ENCODE measurements at regions not wholly inside any gene's neighbourhood (a gene's known extent, or its start where the extent isn't known, plus 50 kb on each side); places are given as distances from the start of the nearest gene placed in this dataset.

- Mint-ChIP-seq H3K36me3 (no peaks in the 10 kb centered on the region), H3K27me3 (no peaks in the 10 kb centered on the region), H3K4me1 (ENCODE audit: low read depth) (peaks cover 48% of the 10 kb centered on the region), H3K9me3 (ENCODE audit: low read depth) (no peaks in the 10 kb centered on the region), H3K27ac (no peak overlapping the region), H3K4me3 (no peak overlapping the region)
Measured at GRCh38 chr22:42330170-42330569, 59.7 kb upstream of the TCF20 start.

GRCh38 chr22:42329504-42329903, 59.1 kb upstream of the TCF20 start:
- Mint-ChIP-seq H3K4me1 (ENCODE audit: low read depth) (peaks cover 52% of the 10 kb centered on the region), H3K27ac (no peak overlapping the region), H3K4me3 (no peak overlapping the region), H3K36me3 (no peaks in the 10 kb centered on the region), H3K9me3 (ENCODE audit: low read depth) (no peaks in the 10 kb centered on the region), H3K27me3 (no peaks in the 10 kb centered on the region)

GRCh38 chr22:42328784-42329145, 58.3 kb upstream of the TCF20 start:
- H3K27ac Mint-ChIP-seq: no peak overlapping the region
- H3K9me3 Mint-ChIP-seq (ENCODE audit: low read depth): no peaks in the 10 kb centered on the region
- H3K4me3 Mint-ChIP-seq: no peak overlapping the region
- peaks cover 58% of the 10 kb centered on the region for H3K4me1 Mint-ChIP-seq (ENCODE audit: low read depth)
- no peaks in the 10 kb centered on the region for H3K36me3 Mint-ChIP-seq
- no peaks in the 10 kb centered on the region for H3K27me3 Mint-ChIP-seq

GRCh38 chr22:42328130-42328783, 57.8 kb upstream of the TCF20 start:
- Mint-ChIP-seq H3K9me3 (ENCODE audit: low read depth) (no peaks in the 10 kb centered on the region), H3K36me3 (no peaks in the 10 kb centered on the region), H3K4me3 (no peak overlapping the region), H3K27ac (no peak overlapping the region), H3K27me3 (no peaks in the 10 kb centered on the region), H3K4me1 (ENCODE audit: low read depth) (peaks cover 55% of the 10 kb centered on the region)

GRCh38 chr22:42327462-42328129, 57.1 kb upstream of the TCF20 start:
- Mint-ChIP-seq H3K36me3 (no peaks in the 10 kb centered on the region), H3K4me3 (no peak overlapping the region), H3K27me3 (no peaks in the 10 kb centered on the region), H3K9me3 (ENCODE audit: low read depth) (no peaks in the 10 kb centered on the region), H3K4me1 (ENCODE audit: low read depth) (peaks cover 53% of the 10 kb centered on the region), H3K27ac (peak overlapping the region; percentile 11)

- H3K4me3 Mint-ChIP-seq: no peak overlapping the region
- no peaks in the 10 kb centered on the region for H3K27me3 Mint-ChIP-seq
- H3K27ac Mint-ChIP-seq: no peak overlapping the region
- no peaks in the 10 kb centered on the region for H3K9me3 Mint-ChIP-seq (ENCODE audit: low read depth)
- H3K36me3 Mint-ChIP-seq: no peaks in the 10 kb centered on the region
- H3K4me1 Mint-ChIP-seq (ENCODE audit: low read depth): peaks cover 49% of the 10 kb centered on the region
Measured at GRCh38 chr22:42326801-42327200, 56.3 kb upstream of the TCF20 start.

- Mint-ChIP-seq H3K36me3 (no peaks in the 10 kb centered on the region), H3K4me3 (no peak overlapping the region), H3K27me3 (no peaks in the 10 kb centered on the region), H3K27ac (no peak overlapping the region), H3K4me1 (ENCODE audit: low read depth) (peaks cover 47% of the 10 kb centered on the region), H3K9me3 (ENCODE audit: low read depth) (no peaks in the 10 kb centered on the region)
Measured at GRCh38 chr22:42326301-42326700, 55.8 kb upstream of the TCF20 start.

GRCh38 chr22:42324990-42325710, 54.7 kb upstream of the TCF20 start:
- no peaks in the 10 kb centered on the region for H3K27me3 Mint-ChIP-seq
- H3K36me3 Mint-ChIP-seq: no peaks in the 10 kb centered on the region
- H3K4me3 Mint-ChIP-seq: no peak overlapping the region
- H3K9me3 Mint-ChIP-seq (ENCODE audit: low read depth): no peaks in the 10 kb centered on the region
- peaks cover 45% of the 10 kb centered on the region for H3K4me1 Mint-ChIP-seq (ENCODE audit: low read depth)
- peak overlapping the region; percentile 70 for H3K27ac Mint-ChIP-seq

GRCh38 chr22:42324566-42324965, 54.1 kb upstream of the TCF20 start:
- no peak overlapping the region for H3K4me3 Mint-ChIP-seq

GRCh38 chr22:42323971-42324370, 53.5 kb upstream of the TCF20 start:
- Mint-ChIP-seq H3K4me1 (ENCODE audit: low read depth) (peaks cover 41% of the 10 kb centered on the region), H3K27ac (no peak overlapping the region), H3K9me3 (ENCODE audit: low read depth) (no peaks in the 10 kb centered on the region), H3K36me3 (no peaks in the 10 kb centered on the region), H3K27me3 (no peaks in the 10 kb centered on the region), H3K4me3 (no peak overlapping the region)

More at GRCh38 chr22:42324566-42324965, 54.1 kb upstream of the TCF20 start:
- Mint-ChIP-seq H3K27ac (peak overlapping the region; percentile 70), H3K9me3 (ENCODE audit: low read depth) (no peaks in the 10 kb centered on the region), H3K27me3 (no peaks in the 10 kb centered on the region), H3K36me3 (no peaks in the 10 kb centered on the region), H3K4me1 (ENCODE audit: low read depth) (peaks cover 44% of the 10 kb centered on the region)

- Mint-ChIP-seq H3K9me3 (ENCODE audit: low read depth) (no peaks in the 10 kb centered on the region), H3K27ac (no peak overlapping the region)
Measured at GRCh38 chr22:42322562-42322926, 52.1 kb upstream of the TCF20 start.

GRCh38 chr22:42321908-42322561, 51.6 kb upstream of the TCF20 start:
- H3K9me3 Mint-ChIP-seq (ENCODE audit: low read depth): no peaks in the 10 kb centered on the region
- no peak overlapping the region for H3K27ac Mint-ChIP-seq
- H3K4me1 Mint-ChIP-seq (ENCODE audit: low read depth): peaks cover 29% of the 10 kb centered on the region
- no peaks in the 10 kb centered on the region for H3K36me3 Mint-ChIP-seq
- H3K4me3 Mint-ChIP-seq: no peak overlapping the region
- no peaks in the 10 kb centered on the region for H3K27me3 Mint-ChIP-seq

More at GRCh38 chr22:42322562-42322926, 52.1 kb upstream of the TCF20 start:
- peaks cover 28% of the 10 kb centered on the region for H3K4me1 Mint-ChIP-seq (ENCODE audit: low read depth)
- H3K4me3 Mint-ChIP-seq: no peak overlapping the region
- no peaks in the 10 kb centered on the region for H3K27me3 Mint-ChIP-seq
- no peaks in the 10 kb centered on the region for H3K36me3 Mint-ChIP-seq

GRCh38 chr22:42320443-42321416, 50.3 kb upstream of the TCF20 start:
- peaks cover 26% of the 10 kb centered on the region for H3K4me1 Mint-ChIP-seq (ENCODE audit: low read depth)
- H3K36me3 Mint-ChIP-seq: no peaks in the 10 kb centered on the region
- H3K4me3 Mint-ChIP-seq: no peak overlapping the region
- H3K9me3 Mint-ChIP-seq (ENCODE audit: low read depth): no peaks in the 10 kb centered on the region
- H3K27ac Mint-ChIP-seq: no peak overlapping the region
- H3K27me3 Mint-ChIP-seq: no peaks in the 10 kb centered on the region

Data from activated naive CD8-positive, alpha-beta T cell (primary cell).